GM12875 (cell line): ENCODE measurements at regions not wholly inside any gene's neighbourhood (a gene's known extent, or its start where the extent isn't known, plus 50 kb on each side); places are given as distances from the start of the nearest gene placed in this dataset.

Experiments used
- H3K4me3 ChIP-seq: one replicate; pipeline ENCODE4 v1.5.1; 2011; ENCODE audit warnings: low read depth, low read length, control low read depth
- CTCF ChIP-seq: IDR thresholded peaks from 2 replicates; pipeline ENCODE4 v1.5.1; 2011; ENCODE audit warnings: low read depth, mild to moderate bottlenecking, control low read depth, inconsistent platforms, low read length, moderate library complexity, borderline replicate concordance; ENCODE audit not compliant: insufficient read depth

GRCh38 chr6:163946437-163946836, 531.9 kb downstream of the QKI start:
- no peak for TF ChIP-seq CTCF
- no peak overlapping the region for H3K4me3 ChIP-seq

GRCh38 chr6:163945808-163946207, 531.3 kb downstream of the QKI start:
- no peak overlapping the region for H3K4me3 ChIP-seq
- TF ChIP-seq CTCF: no peak

GRCh38 chr6:163944897-163945296, 530.4 kb downstream of the QKI start:
- no peak overlapping the region for H3K4me3 ChIP-seq
- TF ChIP-seq CTCF: no peak

- TF ChIP-seq CTCF: no peak
- no peak overlapping the region for H3K4me3 ChIP-seq
Observed at GRCh38 chr6:163943607-163944385, 529.3 kb downstream of the QKI start.

- TF ChIP-seq CTCF: no peak
- no peak overlapping the region for H3K4me3 ChIP-seq
Observed at GRCh38 chr6:163942790-163943189, 528.3 kb downstream of the QKI start.

GRCh38 chr6:163941624-163941976, 527.1 kb downstream of the QKI start:
- no peak for TF ChIP-seq CTCF
- no peak overlapping the region for H3K4me3 ChIP-seq

GRCh38 chr6:163940705-163941623, 526.4 kb downstream of the QKI start:
- H3K4me3 ChIP-seq: no peak overlapping the region
- no peak for TF ChIP-seq CTCF
